Mammary epithelial cell (primary cell): ENCODE measurements at regions not wholly inside any gene's neighbourhood (a gene's known extent, or its start where the extent isn't known, plus 50 kb on each side); places are given as distances from the start of the nearest gene placed in this dataset.

Experiments used
- CTCF ChIP-seq, 2 donors: IDR thresholded peaks in 1 of 2; conservative IDR thresholded peaks in 1 of 2; 2 replicates each; pipeline ENCODE4 v1.5.1; 2011 to 2012; ENCODE audit warnings: inconsistent platforms in 2 of 2, low read length in 2 of 2, mild to moderate bottlenecking in 2 of 2, control low read depth in 1 of 2, low read depth in 1 of 2; ENCODE audit not compliant: insufficient read depth in 1 of 2; ENCODE audit errors: extremely low read depth in 1 of 2
- EZH2 ChIP-seq: IDR thresholded peaks from 2 replicates; pipeline ENCODE4 v1.6.1; 2012; ENCODE audit warnings: low read length, inconsistent platforms, borderline replicate concordance

- TF ChIP-seq CTCF (conservative IDR thresholded peaks at IDR 0.05 in 1 of 2, IDR thresholded peaks at IDR 0.05 in 1 of 2; ENCODE audit: extremely low read depth in 1 of 2, insufficient read depth in 1 of 2, low read depth in 1 of 2, low read length in 2 of 2), result no peak
- no peak for TF ChIP-seq EZH2
These were observed 99.6 kb upstream of the MSX1 start for GRCh38 chr4:4759883-4760282.
